NCI-H345 (cell line): ENCODE measurements at regions not wholly inside any gene's neighbourhood (a gene's known extent, or its start where the extent isn't known, plus 50 kb on each side); places are given as distances from the start of the nearest gene placed in this dataset.
A peak's percentile ranks its signal among the peaks of the same experiment; 100 is the strongest.

Experiments used
- DNase-seq: peaks from one replicate; lab custom pipeline; 2025; lab: John Stamatoyannopoulos, UW

GRCh38 chr22:23410411-23410810, 169.7 kb downstream of the IGLL1 start:
- no peak for DNase-seq

- no peak for DNase-seq
These were observed 170.1 kb downstream of the IGLL1 start for GRCh38 chr22:23409976-23410375.

- DNase-seq: no peak
These were observed 171.8 kb downstream of the IGLL1 start for GRCh38 chr22:23408321-23408720.

DNA sequence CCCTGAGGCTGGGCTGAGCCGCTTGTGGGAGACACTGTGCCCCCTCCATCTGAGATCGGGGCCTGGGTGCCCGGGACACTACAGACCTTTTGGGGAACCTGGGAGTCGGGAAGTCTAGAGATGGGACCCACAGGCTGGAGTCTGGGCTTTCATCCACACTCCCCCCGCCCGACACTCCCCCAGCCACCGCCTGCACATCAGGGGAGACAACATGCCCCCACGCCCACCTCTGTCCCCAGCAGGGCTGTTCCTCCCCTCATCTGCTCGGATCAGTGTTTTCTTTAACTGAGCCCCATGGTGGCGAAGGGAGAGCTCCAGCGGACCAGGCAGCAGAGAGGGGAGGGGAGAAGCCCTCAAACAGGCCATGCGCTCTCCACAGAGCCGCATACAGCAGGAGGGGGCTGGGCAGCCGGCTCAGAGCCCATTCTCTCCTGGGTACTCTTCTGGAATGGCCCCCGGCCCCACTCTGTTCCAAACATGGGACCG, 174.7 kb downstream of the IGLL1 start:
- no peak for DNase-seq

- no peak for DNase-seq
These were observed 175.3 kb downstream of the IGLL1 start for GRCh38 chr22:23404689-23405365.

DNA sequence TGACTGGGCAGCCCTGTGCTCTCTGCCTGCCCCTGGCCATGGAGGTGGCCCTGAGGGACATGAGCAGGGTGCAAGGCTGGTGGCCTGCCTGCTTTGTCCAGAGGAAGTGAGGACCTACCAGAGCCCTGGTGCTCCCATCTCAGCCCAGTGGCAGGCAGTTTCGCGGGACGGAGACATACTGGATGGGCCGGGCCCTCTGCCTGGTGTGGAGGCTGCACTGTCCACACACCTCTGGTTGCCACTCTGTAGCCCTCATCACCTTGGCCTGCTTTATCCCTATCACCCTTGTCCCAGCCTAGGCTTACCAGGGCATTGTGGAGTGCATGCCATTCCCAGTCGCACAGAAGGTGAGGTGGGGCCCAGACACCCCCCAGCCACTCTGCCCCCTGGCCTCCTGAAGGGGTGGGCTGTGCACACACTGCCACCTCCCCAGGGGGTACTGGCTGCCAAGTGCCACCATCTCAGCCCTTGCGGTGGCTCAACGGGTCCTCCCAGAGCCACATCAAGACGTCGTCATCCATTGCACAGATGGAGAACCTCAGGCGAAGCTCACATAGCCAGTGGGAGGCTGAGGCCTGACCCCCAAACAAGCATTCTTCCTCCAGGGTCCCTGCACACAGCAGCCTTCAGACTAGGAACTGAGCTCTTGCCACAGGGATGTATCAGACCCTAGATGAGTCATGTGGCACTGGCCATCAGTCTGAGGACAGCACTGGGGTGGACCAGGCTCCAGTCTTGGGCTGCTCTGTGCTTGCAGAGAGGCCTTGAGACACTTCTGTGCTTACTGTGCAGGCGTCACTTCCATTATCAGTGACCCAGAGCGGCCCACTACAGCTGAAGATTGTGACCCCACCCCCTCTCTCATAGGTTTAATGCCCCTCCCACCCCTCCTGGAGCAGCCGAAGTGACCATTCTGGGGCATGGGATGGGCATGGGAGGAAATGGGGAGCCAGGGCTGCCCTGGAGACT, 176.1 kb downstream of the IGLL1 start:
- DNase-seq: no peak

GRCh38 chr22:23403152-23403719, 176.9 kb downstream of the IGLL1 start:
- no peak for DNase-seq

DNA sequence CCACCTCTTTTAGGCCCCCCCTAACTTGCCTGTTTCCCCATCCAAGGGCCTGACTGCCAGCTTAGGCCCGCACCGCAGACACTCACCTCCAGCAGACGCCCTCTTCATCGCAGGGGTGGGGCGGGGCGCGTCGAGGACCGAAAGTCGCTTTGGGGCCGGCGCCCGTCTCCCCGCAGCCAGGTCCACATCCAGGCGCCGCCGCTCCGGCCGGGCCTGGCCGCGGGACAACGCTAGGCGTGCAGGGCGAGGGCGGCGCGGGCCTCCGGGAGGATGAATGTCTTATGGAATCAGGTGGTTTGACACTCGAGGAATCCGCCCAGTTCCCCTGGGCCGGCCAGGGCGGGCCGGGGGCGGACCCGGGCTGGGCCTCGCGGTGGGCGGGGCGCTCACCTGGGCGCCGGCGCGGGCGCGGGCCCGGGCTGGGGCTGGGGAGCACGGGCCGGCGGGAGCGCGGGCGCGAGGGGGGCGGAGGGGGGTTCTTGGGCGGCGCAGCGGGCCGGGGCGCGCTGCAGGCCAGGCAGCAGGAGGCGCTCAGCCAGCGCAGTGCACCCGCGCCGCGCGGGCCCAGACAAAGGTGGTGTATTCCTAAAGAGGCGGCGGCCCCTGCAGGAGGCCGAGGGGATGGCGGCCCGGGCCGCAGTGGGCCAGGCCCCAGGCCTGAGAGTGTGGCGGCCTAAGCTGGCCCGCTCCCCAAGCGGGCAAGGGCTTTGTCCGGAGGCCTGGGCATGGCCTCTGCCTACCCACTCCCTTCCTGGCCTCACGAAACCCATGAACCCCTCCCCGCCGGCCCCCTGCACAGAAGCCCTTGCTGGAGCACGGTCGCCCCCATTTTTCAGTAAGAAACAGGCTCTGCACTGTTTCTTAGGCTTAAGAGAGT, 177.6 kb downstream of the IGLL1 start:
- peak; percentile 46 for DNase-seq

- DNase-seq: no peak
These were observed 178.2 kb downstream of the IGLL1 start for GRCh38 chr22:23401910-23402274.

GRCh38 chr22:23401111-23401909, 178.8 kb downstream of the IGLL1 start:
- DNase-seq: no peak

DNA sequence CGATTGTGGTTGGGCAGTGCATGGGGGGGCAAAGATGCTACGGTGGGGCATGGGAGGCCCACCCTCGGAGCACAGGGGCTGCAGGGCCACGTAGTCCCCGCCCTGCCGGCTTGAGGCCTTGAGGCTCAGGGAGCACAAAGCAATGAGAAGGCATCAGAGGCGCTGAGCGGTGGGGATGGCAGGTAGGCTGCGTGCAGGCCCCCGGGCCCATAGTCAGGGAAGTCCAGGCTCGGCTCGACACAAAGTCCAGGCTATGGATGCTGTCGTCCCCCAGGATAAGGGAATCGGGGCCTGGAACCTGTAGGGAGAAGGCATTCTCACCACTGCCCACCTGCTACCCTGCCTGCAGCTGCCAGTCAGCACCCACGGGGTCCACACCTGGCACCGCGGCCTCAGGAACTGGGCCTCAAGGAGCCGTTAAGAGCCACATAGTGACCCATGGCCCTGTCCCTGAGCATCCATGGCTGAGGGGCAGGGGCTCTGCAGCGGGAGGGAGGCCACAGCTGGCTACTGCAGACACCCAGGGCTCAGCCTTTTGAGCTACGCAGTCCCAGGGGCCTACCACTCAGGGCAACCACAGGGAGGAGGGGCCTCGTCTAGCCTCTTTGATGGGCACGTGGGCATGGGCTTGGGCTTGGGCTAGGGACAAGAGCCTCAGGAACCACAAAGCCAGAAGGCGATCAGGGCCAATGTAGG, 179.7 kb downstream of the IGLL1 start:
- no peak for DNase-seq

- no peak for DNase-seq
These were observed 180.5 kb downstream of the IGLL1 start for GRCh38 chr22:23399367-23400285.

- no peak for DNase-seq
These were observed 181.3 kb downstream of the IGLL1 start for GRCh38 chr22:23398701-23399366.

DNA sequence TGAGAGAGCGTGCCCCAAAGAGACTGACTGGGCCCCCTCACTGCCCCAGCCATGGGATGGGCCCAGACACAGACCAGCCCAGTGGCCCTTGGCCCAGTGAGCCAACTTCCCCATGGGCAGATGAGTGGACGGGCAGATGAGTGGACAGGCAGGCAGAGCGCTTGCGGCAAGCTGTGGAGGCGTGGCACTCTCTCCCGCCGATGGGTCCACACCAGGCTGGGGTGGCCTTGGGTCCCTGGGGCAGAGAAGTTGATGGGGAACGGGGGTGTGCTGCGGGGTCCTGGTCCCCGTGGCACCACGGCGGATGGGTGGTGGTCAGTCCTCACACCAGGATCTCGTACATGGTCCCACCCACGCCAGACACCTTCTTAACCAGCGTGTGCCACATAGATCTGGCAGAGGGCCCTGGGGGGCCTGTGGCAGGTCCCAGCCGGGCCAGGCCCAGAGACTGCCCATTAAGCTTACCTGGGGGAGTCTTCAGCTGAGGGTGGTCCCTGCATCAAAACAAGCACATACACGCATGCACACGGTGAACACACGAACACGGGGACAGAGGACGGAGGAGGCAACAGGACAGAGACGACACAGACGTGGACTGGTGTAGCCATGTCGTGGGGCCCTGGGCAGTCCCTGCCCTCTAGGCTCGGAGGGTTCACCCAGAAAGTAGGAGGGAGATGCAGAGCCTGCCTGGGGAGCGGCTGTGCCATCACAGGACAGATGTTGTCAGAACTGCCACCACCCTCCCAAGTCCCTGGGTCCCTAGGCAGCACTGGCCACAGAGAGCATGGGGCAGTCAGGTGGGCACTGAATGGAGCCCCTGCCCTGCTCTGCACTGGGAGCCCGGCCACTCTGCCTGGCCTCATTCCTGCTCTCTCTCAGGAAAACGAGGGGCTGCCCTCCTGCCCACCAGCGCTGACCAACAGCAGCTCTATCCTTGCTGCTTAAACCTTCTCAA, 182.2 kb downstream of the IGLL1 start:
- no peak for DNase-seq

- DNase-seq: no peak
These were observed 183.0 kb downstream of the IGLL1 start for GRCh38 chr22:23397008-23397612.

DNA sequence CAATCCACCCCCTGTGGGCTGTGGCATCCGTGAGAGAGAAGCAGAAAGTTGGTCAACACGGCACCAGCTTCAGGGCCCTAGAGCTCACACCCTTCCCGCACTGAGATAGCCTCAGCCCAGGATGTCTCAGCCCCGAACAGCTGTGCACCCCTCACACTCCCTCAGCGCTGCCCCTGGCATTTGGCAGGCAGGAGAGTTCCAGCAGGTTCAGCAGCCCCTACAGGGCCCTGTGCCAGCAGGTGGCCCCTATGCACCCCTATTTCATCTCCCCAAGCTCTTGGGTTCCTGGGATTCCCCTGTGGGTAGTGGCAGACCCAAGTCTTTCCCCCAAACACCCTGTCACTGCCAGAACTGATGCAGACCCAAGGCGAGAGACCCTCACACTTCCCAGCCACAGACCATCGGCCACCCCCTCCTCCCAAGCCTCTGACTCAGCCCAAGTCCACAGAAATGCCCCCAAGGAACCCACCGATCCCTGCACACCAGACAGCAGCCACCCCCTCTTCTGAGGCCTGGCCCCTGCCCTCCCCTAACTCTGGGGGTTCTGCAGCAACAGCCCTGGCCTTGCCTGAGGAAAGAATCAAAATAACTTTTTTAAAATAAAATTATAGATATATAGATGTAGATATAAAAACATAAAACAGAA, 183.6 kb downstream of the IGLL1 start:
- DNase-seq: no peak
